WTC11 (cell line): ENCODE measurements at regions not wholly inside any gene's neighbourhood (a gene's known extent, or its start where the extent isn't known, plus 50 kb on each side); places are given as distances from the start of the nearest gene placed in this dataset.

Source experiments
- ATAC-seq: fragments of 200-7000 bp; cut with Tn5 transposase; 2 replicates; pipeline ENCODE4 v1.10.0; 2021; ENCODE audit warnings: mild to moderate bottlenecking, moderate library complexity
- CTCF ChIA-PET: fragments of 300-600 bp; sonication (Branson Sonifier 250); formaldehyde crosslinking; loops from one replicate; lab custom pipeline; 2021; ENCODE audit warnings: antibody characterized with exemption; lab: Charles Lee
- POLR2A ChIA-PET: fragments of 350-600 bp; sonication (Branson Sonifier 250); formaldehyde crosslinking; loops from one replicate; lab custom pipeline; 2021; ENCODE audit warnings: antibody characterized with exemption; lab: Charles Lee
- DNase-seq: peaks from one replicate; pipeline ENCODE4 v3.0.0; 2021; ENCODE audit warnings: low spot score
- H3K27ac Mint-ChIP-seq: 2 replicates; pipeline ENCODE4 v1.8.0; 2021; ENCODE audit warnings: mixed read lengths
- H3K27me3 Mint-ChIP-seq: 2 replicates; pipeline ENCODE4 v1.8.0; 2021; ENCODE audit warnings: low read depth, mild to moderate bottlenecking, moderate library complexity, mixed read lengths
- H3K36me3 Mint-ChIP-seq: 2 replicates; pipeline ENCODE4 v1.8.0; 2021; ENCODE audit warnings: mixed read lengths
- H3K4me1 Mint-ChIP-seq: 2 replicates; pipeline ENCODE4 v1.8.0; 2022; ENCODE audit warnings: mixed read lengths
- H3K4me3 Mint-ChIP-seq: 2 replicates; pipeline ENCODE4 v1.8.0; 2021; ENCODE audit warnings: mild to moderate bottlenecking, moderate library complexity, mixed read lengths
- H3K9me3 Mint-ChIP-seq: 2 replicates; pipeline ENCODE4 v1.8.0; 2021; ENCODE audit warnings: mixed read lengths
- AR ChIP-seq: fragments of 250-450 bp; sonication (Bioruptor Pico); IDR thresholded peaks from 2 replicates; pipeline ENCODE4 v1.9.0; 2021; ENCODE audit warnings: mild to moderate bottlenecking
- CDX4 ChIP-seq: fragments of 250-450 bp; sonication (Bioruptor Pico); IDR thresholded peaks from 2 replicates; pipeline ENCODE4 v1.9.0; 2021; ENCODE audit warnings: moderate library complexity, mild to moderate bottlenecking, inconsistent platforms, borderline replicate concordance
- CREB1 ChIP-seq: sonication (generic); formaldehyde crosslinking; IDR thresholded peaks from 2 replicates; pipeline ENCODE4 v1.8.0; 2023; ENCODE audit warnings: mild to moderate bottlenecking, missing genetic modification reagents
- CTCF ChIP-seq: fragments of 200-600 bp; IDR thresholded peaks from 2 replicates; pipeline ENCODE4 v1.8.0; 2022; ENCODE audit warnings: antibody characterized with exemption
- ELF4 ChIP-seq: sonication (generic); formaldehyde crosslinking; IDR thresholded peaks from 2 replicates; pipeline ENCODE4 v1.8.1; 2022; ENCODE audit warnings: low read depth, mild to moderate bottlenecking, moderate library complexity, missing genetic modification reagents
- FOXP4 ChIP-seq: sonication (generic); formaldehyde crosslinking; IDR thresholded peaks from 2 replicates; pipeline ENCODE4 v1.8.0; 2022; ENCODE audit warnings: mild to moderate bottlenecking, missing genetic modification reagents
- PREB ChIP-seq: sonication (generic); formaldehyde crosslinking; IDR thresholded peaks from 2 replicates; pipeline ENCODE4 v1.8.1; 2022; ENCODE audit warnings: mild to moderate bottlenecking, missing genetic modification reagents, moderate library complexity, borderline replicate concordance
- SOX15 ChIP-seq: fragments of 250-450 bp; sonication (Bioruptor Pico); IDR thresholded peaks from 2 replicates; pipeline ENCODE4 v1.9.0; 2021; ENCODE audit warnings: mild to moderate bottlenecking
- USF1 ChIP-seq: sonication (generic); formaldehyde crosslinking; IDR thresholded peaks from 2 replicates; pipeline ENCODE4 v1.8.0; 2022; ENCODE audit warnings: mild to moderate bottlenecking, missing genetic modification reagents
- ZNF263 ChIP-seq: sonication (generic); formaldehyde crosslinking; IDR thresholded peaks from 2 replicates; pipeline ENCODE4 v1.8.1; 2022; ENCODE audit warnings: low read depth, mild to moderate bottlenecking, moderate library complexity, missing genetic modification reagents
- ZNF416 ChIP-seq: fragments of 250-450 bp; sonication (Bioruptor Pico); IDR thresholded peaks from 2 replicates; pipeline ENCODE4 v1.9.0; 2021; ENCODE audit warnings: mild to moderate bottlenecking, inconsistent platforms
- ZNF423 ChIP-seq: fragments of 250-450 bp; sonication (Bioruptor Pico); IDR thresholded peaks from 2 replicates; pipeline ENCODE4 v2.1.2; 2022; ENCODE audit warnings: mild to moderate bottlenecking, moderate library complexity
- ZNF671 ChIP-seq: fragments of 250-450 bp; sonication (Bioruptor Pico); IDR thresholded peaks from 2 replicates; pipeline ENCODE4 v1.8.0; 2021; ENCODE audit warnings: mild to moderate bottlenecking

GRCh38 chr9:81490605-81491331 lies 198.6 kb downstream of the TLE1 start (continued):
- no peak for TF ChIP-seq CTCF

GRCh38 chr9:81489046-81489445 lies 200.3 kb downstream of the TLE1 start:
- peaks cover 7% of the 10 kb centered on the region; the same call in 1 of the 2 replicates for H3K9me3 Mint-ChIP-seq
- ChIA-PET POLR2A (no interaction called here), CTCF (no interaction called here)
- DNase-seq (no peak), ATAC-seq (no peak)
- H3K4me3 Mint-ChIP-seq = no peak overlapping the region
- TF ChIP-seq FOXP4 (CRISPR knock-in tag) = no peak
- H3K27ac Mint-ChIP-seq = no peak overlapping the region
- no peaks in the 10 kb centered on the region for H3K36me3 Mint-ChIP-seq
- H3K4me1 Mint-ChIP-seq = no peaks in the 10 kb centered on the region
- no peaks in the 10 kb centered on the region for H3K27me3 Mint-ChIP-seq

- no peak for ATAC-seq
- peaks cover 3% of the 10 kb centered on the region; the same call in 1 of the 2 replicates for H3K36me3 Mint-ChIP-seq
- CTCF ChIA-PET = no interaction called here
- no peak for DNase-seq
- no peaks in the 10 kb centered on the region for H3K27me3 Mint-ChIP-seq
- H3K4me1 Mint-ChIP-seq = no peaks in the 10 kb centered on the region
- peaks cover 4% of the 10 kb centered on the region for H3K9me3 Mint-ChIP-seq
- POLR2A ChIA-PET = no interaction called here
- TF ChIP-seq CDX4 (CRISPR knock-in tag) = no peak
- TF ChIP-seq CREB1 = no peak
- H3K4me3 Mint-ChIP-seq = no peak overlapping the region
- H3K27ac Mint-ChIP-seq = no peak overlapping the region
Measured at GRCh38 chr9:81480828-81481604, 208.3 kb downstream of the TLE1 start.

GRCh38 chr9:81479573-81479972 lies 209.8 kb downstream of the TLE1 start:
- POLR2A ChIA-PET = no interaction called here
- CTCF ChIA-PET = no interaction called here
- Mint-ChIP-seq H3K27me3 (no peaks in the 10 kb centered on the region), H3K4me1 (no peaks in the 10 kb centered on the region), H3K4me3 (no peak overlapping the region), H3K27ac (0 out of 2 replicates have a peak overlapping the region, but pooled peaks have one; percentile 65), H3K9me3 (peaks cover 4% of the 10 kb centered on the region), H3K36me3 (peaks cover 3% of the 10 kb centered on the region; the same call in 1 of the 2 replicates)
- DNase-seq (no peak), ATAC-seq (no peak)
- TF ChIP-seq ZNF416 (CRISPR knock-in tag) (no peak), ZNF423 (no peak), CTCF (no peak), PREB (no peak), ZNF263 (CRISPR knock-in tag) (no peak), ELF4 (CRISPR knock-in tag) (no peak), USF1 (CRISPR knock-in tag) (no peak), FOXP4 (CRISPR knock-in tag) (no peak), AR (CRISPR knock-in tag) (no peak), ZNF671 (no peak), SOX15 (CRISPR knock-in tag) (no peak)
